SK-N-MC (cell line): ENCODE measurements at regions not wholly inside any gene's neighbourhood (a gene's known extent, or its start where the extent isn't known, plus 50 kb on each side); places are given as distances from the start of the nearest gene placed in this dataset.

Experiments used
- DNase-seq: peaks from one replicate; pipeline ENCODE4 v3.0.0-alpha.2; 2011; ENCODE audit warnings: low read depth, low spot score
- H3K27ac ChIP-seq: fragments of 200-600 bp; sonication (generic); 2 replicates; pipeline ENCODE4 v1.5.1; 2016; ENCODE audit warnings: mixed run types
- H3K36me3 ChIP-seq: fragments of 200-600 bp; sonication (generic); 2 replicates; pipeline ENCODE4 v1.6.1; 2017; ENCODE audit warnings: antibody characterized with exemption, low read length, mixed read lengths; ENCODE audit not compliant: insufficient read depth
- H3K4me3 ChIP-seq: fragments of 200-600 bp; sonication (generic); 2 replicates; pipeline ENCODE4 v1.5.1; 2016
- H3K9ac ChIP-seq: fragments of 200-600 bp; sonication (generic); 2 replicates; pipeline ENCODE4 v1.8.0; 2017; ENCODE audit warnings: mixed run types, mixed read lengths; ENCODE audit not compliant: insufficient read length
- H3K9me3 ChIP-seq: fragments of 200-600 bp; sonication (generic); 2 replicates; pipeline ENCODE4 v1.6.1; 2017; ENCODE audit warnings: low read depth, mild to moderate bottlenecking, antibody characterized with exemption, low read length, moderate library complexity, mixed read lengths
- EZH2 ChIP-seq: fragments of 200-600 bp; sonication (generic); IDR thresholded peaks from one replicate; pipeline ENCODE4 v1.6.1; 2017; ENCODE audit warnings: antibody characterized with exemption
- FOXP2 ChIP-seq: optimal IDR thresholded peaks from 2 replicates; pipeline ENCODE3; 2011; ENCODE audit warnings: mild to moderate bottlenecking, moderate library complexity; ENCODE audit not compliant: insufficient read depth; ENCODE audit errors: extremely low read length, control extremely low read depth
- POLR2AphosphoS5 ChIP-seq: IDR thresholded peaks from 2 replicates; pipeline ENCODE4 v1.6.1; 2012; ENCODE audit warnings: mild to moderate bottlenecking, low read depth, low read length, borderline replicate concordance

- Histone ChIP-seq H3K9ac (no peak overlapping the region), H3K27ac (no peak overlapping the region), H3K4me3 (no peak overlapping the region), H3K36me3 (no peaks in the 10 kb centered on the region), H3K9me3 (no peaks in the 10 kb centered on the region)
- DNase-seq: no peak
- TF ChIP-seq POLR2AphosphoS5 (no peak), EZH2 (no peak), FOXP2 (no peak)
These were observed 266.3 kb downstream of the PPP1R3A start for GRCh38 chr7:113652501-113652900.

- TF ChIP-seq FOXP2 (no peak), POLR2AphosphoS5 (no peak), EZH2 (no peak)
- Histone ChIP-seq H3K9me3 (no peaks in the 10 kb centered on the region), H3K27ac (no peak overlapping the region), H3K9ac (no peak overlapping the region), H3K4me3 (no peak overlapping the region), H3K36me3 (no peaks in the 10 kb centered on the region)
- DNase-seq: no peak
These were observed 269.3 kb downstream of the PPP1R3A start for GRCh38 chr7:113649556-113649955.

GRCh38 chr7:113639221-113639620 is 279.6 kb downstream of the PPP1R3A start:
- H3K36me3 ChIP-seq: no peaks in the 10 kb centered on the region
- no peak overlapping the region for H3K4me3 ChIP-seq
- no peaks in the 10 kb centered on the region for H3K9me3 ChIP-seq
- no peak for DNase-seq
- no peak overlapping the region for H3K27ac ChIP-seq
- H3K9ac ChIP-seq: no peak overlapping the region
- TF ChIP-seq EZH2 (no peak), POLR2AphosphoS5 (no peak), FOXP2 (no peak)

- no peaks in the 10 kb centered on the region for H3K36me3 ChIP-seq
- H3K9me3 ChIP-seq: no peaks in the 10 kb centered on the region
- H3K4me3 ChIP-seq: no peak overlapping the region
- no peak overlapping the region for H3K9ac ChIP-seq
- no peak overlapping the region for H3K27ac ChIP-seq
- TF ChIP-seq EZH2: no peak
- no peak for TF ChIP-seq POLR2AphosphoS5
- no peak for TF ChIP-seq FOXP2
- no peak for DNase-seq
These were observed 281.9 kb downstream of the PPP1R3A start for GRCh38 chr7:113636727-113637421.

- no peak overlapping the region for H3K4me3 ChIP-seq
- TF ChIP-seq EZH2 (no peak), POLR2AphosphoS5 (no peak), FOXP2 (no peak)
- H3K36me3 ChIP-seq: no peaks in the 10 kb centered on the region
These were observed 283.3 kb downstream of the PPP1R3A start for GRCh38 chr7:113635492-113635891.

GRCh38 chr7:113633073-113633472 is 285.7 kb downstream of the PPP1R3A start:
- Histone ChIP-seq H3K4me3 (no peak overlapping the region), H3K9me3 (no peaks in the 10 kb centered on the region), H3K36me3 (no peaks in the 10 kb centered on the region), H3K9ac (no peak overlapping the region), H3K27ac (no peak overlapping the region)
- DNase-seq: no peak
- no peak for TF ChIP-seq FOXP2
- TF ChIP-seq EZH2: no peak
- TF ChIP-seq POLR2AphosphoS5: no peak

More at GRCh38 chr7:113635492-113635891, 283.3 kb downstream of the PPP1R3A start:
- Histone ChIP-seq H3K27ac (0 out of 2 replicates have a peak overlapping the region, but pooled peaks have one; percentile 5), H3K9ac (no peak overlapping the region), H3K9me3 (no peaks in the 10 kb centered on the region)
- DNase-seq: no peak

GRCh38 chr7:113628948-113629847 is 289.6 kb downstream of the PPP1R3A start:
- no peak overlapping the region for H3K27ac ChIP-seq
- TF ChIP-seq POLR2AphosphoS5 (no peak), EZH2 (no peak), FOXP2 (no peak)
- H3K36me3 ChIP-seq: no peaks in the 10 kb centered on the region
- no peak for DNase-seq
- no peak overlapping the region for H3K4me3 ChIP-seq
- no peak overlapping the region for H3K9ac ChIP-seq
- no peaks in the 10 kb centered on the region for H3K9me3 ChIP-seq

GRCh38 chr7:113625494-113626102 is 293.2 kb downstream of the PPP1R3A start:
- Histone ChIP-seq H3K4me3 (no peak overlapping the region), H3K36me3 (no peaks in the 10 kb centered on the region), H3K9me3 (peaks cover under 1% of the 10 kb centered on the region; the same call in 1 of the 2 replicates), H3K27ac (no peak overlapping the region), H3K9ac (no peak overlapping the region)
- TF ChIP-seq POLR2AphosphoS5: no peak
- no peak for TF ChIP-seq FOXP2
- no peak for TF ChIP-seq EZH2
- no peak for DNase-seq
